ENCODE measurements at regions not wholly inside any gene's neighbourhood (a gene's known extent, or its start where the extent isn't known, plus 50 kb on each side); places are given as distances from the start of the nearest gene placed in this dataset.

- TF ChIP-seq POLR2AphosphoS5 (IDR thresholded peaks at IDR 0.05; ENCODE audit: low read depth, low read length): no peak
- no peak for TF ChIP-seq SIN3A (IDR thresholded peaks at IDR 0.05; ENCODE audit: borderline replicate concordance, insufficient read depth, low read depth, low read length)
- TF ChIP-seq CTCF (IDR thresholded peaks at IDR 0.05): no peak
These were observed 152.3 kb downstream of the OLFM1 start for GRCh38 chr9:135239769-135240141.
